Epithelial cell of proximal tubule (primary cell): ENCODE measurements at regions not wholly inside any gene's neighbourhood (a gene's known extent, or its start where the extent isn't known, plus 50 kb on each side); places are given as distances from the start of the nearest gene placed in this dataset.

ENCODE experiments used
- DNase-seq: peaks from one replicate; pipeline ENCODE4 v3.0.0-alpha.2; 2011; ENCODE audit warnings: low read depth
- H3K4me3 ChIP-seq: 2 replicates; pipeline ENCODE4 v1.5.1; 2011; ENCODE audit warnings: low read depth, mild to moderate bottlenecking, low read length
- TF ChIP-seq, protein P1 (sequence below): conservative IDR thresholded peaks from 2 replicates; pipeline ENCODE4 v1.5.1; 2012; ENCODE audit warnings: low read depth, mild to moderate bottlenecking, low read length

GRCh38 chr6:80667006-80667405 lies 560.5 kb downstream of the BCKDHB start:
- no peak overlapping the region for H3K4me3 ChIP-seq
- TF ChIP-seq, protein P1, sequence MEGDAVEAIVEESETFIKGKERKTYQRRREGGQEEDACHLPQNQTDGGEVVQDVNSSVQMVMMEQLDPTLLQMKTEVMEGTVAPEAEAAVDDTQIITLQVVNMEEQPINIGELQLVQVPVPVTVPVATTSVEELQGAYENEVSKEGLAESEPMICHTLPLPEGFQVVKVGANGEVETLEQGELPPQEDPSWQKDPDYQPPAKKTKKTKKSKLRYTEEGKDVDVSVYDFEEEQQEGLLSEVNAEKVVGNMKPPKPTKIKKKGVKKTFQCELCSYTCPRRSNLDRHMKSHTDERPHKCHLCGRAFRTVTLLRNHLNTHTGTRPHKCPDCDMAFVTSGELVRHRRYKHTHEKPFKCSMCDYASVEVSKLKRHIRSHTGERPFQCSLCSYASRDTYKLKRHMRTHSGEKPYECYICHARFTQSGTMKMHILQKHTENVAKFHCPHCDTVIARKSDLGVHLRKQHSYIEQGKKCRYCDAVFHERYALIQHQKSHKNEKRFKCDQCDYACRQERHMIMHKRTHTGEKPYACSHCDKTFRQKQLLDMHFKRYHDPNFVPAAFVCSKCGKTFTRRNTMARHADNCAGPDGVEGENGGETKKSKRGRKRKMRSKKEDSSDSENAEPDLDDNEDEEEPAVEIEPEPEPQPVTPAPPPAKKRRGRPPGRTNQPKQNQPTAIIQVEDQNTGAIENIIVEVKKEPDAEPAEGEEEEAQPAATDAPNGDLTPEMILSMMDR, result no peak
- no peak for DNase-seq

GRCh38 chr6:80658926-80659325 lies 552.5 kb downstream of the BCKDHB start:
- TF ChIP-seq, protein P1, result no peak
- no peak overlapping the region for H3K4me3 ChIP-seq
- DNase-seq, result no peak

DNA sequence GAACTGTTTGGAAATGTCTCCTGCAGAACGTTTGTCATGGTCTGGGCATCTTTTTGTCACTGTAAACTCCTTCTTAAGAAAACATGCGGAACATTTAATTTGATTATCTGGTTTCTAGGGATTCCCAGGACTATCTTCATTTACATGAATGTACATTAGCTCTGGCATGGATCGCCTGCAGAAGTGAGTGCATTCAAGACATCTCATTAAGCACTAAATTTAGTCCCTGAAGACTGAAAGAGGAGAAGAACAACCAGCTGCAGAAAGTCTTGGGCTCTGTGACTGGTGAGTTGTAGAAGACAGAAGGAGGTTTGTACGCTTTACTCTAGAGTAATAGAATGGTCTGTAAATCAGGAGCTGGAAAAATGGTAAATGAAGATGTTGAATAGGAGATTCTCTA lies 540.7 kb downstream of the BCKDHB start:
- TF ChIP-seq, protein P1, result no peak
- DNase-seq, result no peak
- H3K4me3 ChIP-seq, result no peak overlapping the region

- DNase-seq, result no peak
- H3K4me3 ChIP-seq, result no peak overlapping the region
- TF ChIP-seq, protein P1, result no peak
Observed at GRCh38 chr6:80643881-80644280, 537.4 kb downstream of the BCKDHB start.

DNA sequence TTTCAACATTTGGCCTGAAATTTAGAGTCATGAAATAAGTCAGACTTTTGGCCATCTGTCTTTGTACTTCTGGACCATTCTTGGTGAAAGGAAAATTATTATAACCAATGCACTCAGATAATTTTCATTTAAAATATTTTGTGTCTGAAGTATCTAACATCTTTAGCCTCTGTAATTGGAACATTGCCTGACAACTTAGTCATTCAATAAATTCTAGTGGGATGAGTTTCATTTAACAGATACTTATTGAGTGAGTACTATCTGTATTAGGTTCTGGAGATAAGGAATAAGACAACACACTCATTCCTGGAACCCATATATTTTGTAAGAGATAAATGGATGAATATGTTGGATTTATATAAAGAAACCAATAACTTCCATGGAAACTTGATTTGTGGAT lies 536.0 kb downstream of the BCKDHB start:
- TF ChIP-seq, protein P1, result no peak
- H3K4me3 ChIP-seq, result no peak overlapping the region
- no peak for DNase-seq

- no peak for DNase-seq
- TF ChIP-seq, protein P1, result no peak
- no peak overlapping the region for H3K4me3 ChIP-seq
Observed at GRCh38 chr6:80641591-80641990, 535.1 kb downstream of the BCKDHB start.

DNA sequence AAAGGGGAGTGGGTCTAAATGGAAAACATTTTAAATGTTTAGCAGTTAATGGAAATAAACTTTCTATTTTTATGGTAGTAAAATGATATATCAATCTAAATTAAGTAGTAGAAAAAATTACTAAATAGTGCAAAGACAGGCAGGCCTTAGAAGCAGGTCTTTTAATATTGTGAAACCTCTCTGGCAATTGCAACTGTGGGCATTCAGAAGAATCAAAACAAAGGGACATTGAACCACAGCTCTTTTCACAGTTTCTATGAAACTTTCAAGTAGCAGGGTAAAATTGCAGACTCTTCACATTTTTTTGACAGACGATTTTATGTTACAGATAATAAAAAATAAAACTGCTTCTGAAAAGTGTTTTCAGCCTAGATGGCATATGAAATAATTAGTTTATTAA lies 533.7 kb downstream of the BCKDHB start:
- no peak overlapping the region for H3K4me3 ChIP-seq
- DNase-seq, result no peak
- TF ChIP-seq, protein P1, result no peak
